Adrenal gland (tissue), 5 donors: ENCODE measurements at regions not wholly inside any gene's neighbourhood (a gene's known extent, or its start where the extent isn't known, plus 50 kb on each side); places are given as distances from the start of the nearest gene placed in this dataset.

ENCODE experiments used
- POLR2A ChIP-seq, 2 donors: fragments of 450-650 bp; IDR thresholded peaks; one replicate each; pipeline ENCODE4 v1.6.1; 2017; ENCODE audit warnings: antibody characterized with exemption in 2 of 2, mild to moderate bottlenecking in 2 of 2, moderate library complexity in 1 of 2
- TF ChIP-seq, protein P1 (sequence below), 6 experiments: fragments of 450-650 bp in 4 of 6; fragments of 200-600 bp in 2 of 6; sonication (generic) in 1 of 6; IDR thresholded peaks; 1 replicate in 5 of 6; 2 replicates in 1 of 6; pipeline versions ENCODE4 v1.5.1 to v1.8.0; 2016 to 2021; ENCODE audit warnings: antibody characterized with exemption in 6 of 6, mild to moderate bottlenecking in 2 of 6, moderate library complexity in 1 of 6
- donor health status: DM: no; HTN: no; CAD: no.

DNA sequence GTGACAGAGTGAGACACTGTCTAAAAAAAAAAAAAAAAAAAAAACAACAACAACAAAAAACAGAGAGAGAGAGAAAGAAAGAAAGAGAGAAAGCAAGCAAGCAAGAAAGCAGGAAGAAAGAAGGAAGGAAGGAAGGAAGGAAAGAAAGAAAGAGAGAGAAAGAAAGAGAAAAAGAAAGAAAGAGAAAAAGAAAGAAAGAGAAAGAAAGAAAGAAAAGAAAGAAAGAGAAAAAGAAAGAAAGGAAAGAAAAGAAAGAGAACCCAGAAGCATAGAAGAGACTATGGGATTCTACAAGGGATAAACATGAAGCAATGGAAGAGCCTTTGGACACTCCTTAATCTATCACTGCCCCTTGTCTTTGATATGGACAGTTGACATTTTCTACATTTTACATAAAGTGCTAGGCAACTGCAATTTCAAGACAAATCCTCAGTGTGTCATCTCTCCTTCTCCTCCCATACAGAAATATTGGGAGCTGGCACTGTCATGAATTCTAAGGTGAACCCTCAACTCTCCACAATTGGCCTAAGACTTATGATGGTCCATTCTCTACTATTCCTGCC, 151.9 kb upstream of the CPM start:
- no peak for TF ChIP-seq POLR2A (IDR thresholded peaks at IDR 0.05)
- TF ChIP-seq, protein P1, sequence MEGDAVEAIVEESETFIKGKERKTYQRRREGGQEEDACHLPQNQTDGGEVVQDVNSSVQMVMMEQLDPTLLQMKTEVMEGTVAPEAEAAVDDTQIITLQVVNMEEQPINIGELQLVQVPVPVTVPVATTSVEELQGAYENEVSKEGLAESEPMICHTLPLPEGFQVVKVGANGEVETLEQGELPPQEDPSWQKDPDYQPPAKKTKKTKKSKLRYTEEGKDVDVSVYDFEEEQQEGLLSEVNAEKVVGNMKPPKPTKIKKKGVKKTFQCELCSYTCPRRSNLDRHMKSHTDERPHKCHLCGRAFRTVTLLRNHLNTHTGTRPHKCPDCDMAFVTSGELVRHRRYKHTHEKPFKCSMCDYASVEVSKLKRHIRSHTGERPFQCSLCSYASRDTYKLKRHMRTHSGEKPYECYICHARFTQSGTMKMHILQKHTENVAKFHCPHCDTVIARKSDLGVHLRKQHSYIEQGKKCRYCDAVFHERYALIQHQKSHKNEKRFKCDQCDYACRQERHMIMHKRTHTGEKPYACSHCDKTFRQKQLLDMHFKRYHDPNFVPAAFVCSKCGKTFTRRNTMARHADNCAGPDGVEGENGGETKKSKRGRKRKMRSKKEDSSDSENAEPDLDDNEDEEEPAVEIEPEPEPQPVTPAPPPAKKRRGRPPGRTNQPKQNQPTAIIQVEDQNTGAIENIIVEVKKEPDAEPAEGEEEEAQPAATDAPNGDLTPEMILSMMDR (IDR thresholded peaks at IDR 0.05), result no peak
